GM18858 (cell line): ENCODE measurements at regions not wholly inside any gene's neighbourhood (a gene's known extent, or its start where the extent isn't known, plus 50 kb on each side); places are given as distances from the start of the nearest gene placed in this dataset.

Experiments used
- ATAC-seq: cut with Tn5 transposase; IDR thresholded peaks from one replicate; pipeline ENCODE4 v1.9.1; 2021; ENCODE audit not compliant: unreplicated experiment

DNA sequence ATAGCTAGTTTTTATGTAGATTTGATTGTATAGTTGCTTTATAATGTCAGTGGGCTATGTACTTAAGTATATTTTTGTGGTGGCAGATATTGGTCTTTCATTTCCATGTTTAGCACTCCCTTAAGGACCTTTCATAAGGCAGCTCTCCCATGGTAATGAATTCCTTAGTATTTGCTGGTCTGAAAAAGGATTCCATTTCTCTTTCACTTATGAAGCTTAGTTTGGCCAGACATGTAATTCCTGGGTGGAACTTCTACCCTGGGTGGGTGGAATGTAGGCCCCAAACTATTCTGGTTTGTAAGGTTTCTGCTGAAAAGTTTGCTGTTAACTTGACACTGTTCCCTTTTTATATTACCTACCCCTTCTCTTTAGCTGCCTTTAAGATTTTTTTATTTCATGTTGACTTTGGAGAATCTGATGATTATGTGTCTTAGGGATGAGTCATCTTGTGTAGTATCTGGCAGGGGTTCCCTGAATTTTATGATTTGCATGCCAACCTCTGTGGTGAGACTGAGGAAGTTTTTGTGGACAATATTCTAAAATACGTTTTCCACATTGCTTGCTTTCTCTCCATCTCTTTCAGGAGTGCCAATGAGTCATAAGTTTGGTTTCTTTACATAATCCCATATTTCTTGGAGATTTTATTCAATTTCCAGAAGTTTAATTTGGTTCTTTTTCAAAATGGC is 65.4 kb upstream of the VRK2 start:
- ATAC-seq: no peak

DNA sequence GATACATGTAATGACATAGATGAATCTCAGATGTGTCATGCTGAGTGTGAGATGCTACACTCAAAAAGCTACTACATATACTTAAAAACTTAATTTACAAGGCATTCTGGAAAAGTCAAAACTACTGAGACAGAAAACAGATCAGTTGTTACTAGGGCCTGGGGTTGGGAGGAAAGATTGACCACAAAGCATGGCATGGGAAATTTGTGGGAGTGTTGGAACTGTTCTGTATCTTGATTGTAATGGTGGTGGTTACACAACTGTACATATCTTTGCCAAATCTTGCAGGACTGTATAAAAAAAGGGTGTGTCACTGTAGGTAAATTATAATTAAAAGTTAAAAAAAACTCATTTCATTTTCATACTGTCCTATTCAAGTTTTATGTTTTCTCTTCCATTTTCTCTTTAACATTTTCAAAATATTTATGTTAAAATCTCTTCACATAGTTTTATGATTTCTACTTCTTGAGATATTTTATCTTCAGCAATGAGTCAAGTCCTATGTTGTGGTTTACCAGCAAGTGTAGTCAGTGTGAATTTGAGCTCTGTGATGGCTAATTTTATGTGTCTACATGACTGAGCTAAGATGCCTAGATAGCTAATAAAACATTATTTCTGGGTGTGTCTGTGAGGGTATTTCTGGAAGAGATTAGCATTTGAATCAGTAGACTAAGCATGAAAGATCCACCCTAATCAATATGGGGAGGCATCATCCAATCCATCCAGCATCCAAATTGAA is 58.6 kb upstream of the VRK2 start:
- no peak for ATAC-seq

DNA sequence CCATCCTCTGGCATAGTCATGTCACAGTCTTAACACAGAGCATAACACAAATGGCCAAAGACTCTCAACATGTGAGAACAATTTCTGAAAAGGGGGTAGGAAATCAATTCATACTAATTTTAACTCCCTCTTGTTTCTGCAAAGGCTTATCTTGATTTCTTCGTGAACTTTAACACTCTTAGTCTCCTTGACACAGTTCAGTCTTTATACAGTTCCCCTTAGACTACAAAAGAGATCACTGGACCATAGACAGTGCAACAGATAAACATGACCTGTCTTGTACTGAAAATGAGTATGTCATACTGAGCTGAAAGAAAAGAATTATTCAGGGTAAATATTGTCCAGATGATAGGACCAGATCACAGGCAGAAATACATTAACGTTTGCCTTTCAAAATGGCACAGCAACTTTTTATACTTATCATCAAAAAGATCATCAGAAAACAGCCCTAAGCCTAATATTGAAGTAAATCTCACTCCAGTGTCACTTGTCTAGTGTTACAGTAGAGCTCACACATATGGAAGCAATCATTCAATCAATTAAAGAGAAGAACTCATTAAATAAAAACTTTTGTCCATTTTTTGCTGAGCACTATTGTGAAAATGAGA is 56.4 kb upstream of the VRK2 start:
- peak; percentile 92 for ATAC-seq
